Activated CD4-positive, CD25-positive, alpha-beta regulatory T cell (primary cell): ENCODE measurements at regions not wholly inside any gene's neighbourhood (a gene's known extent, or its start where the extent isn't known, plus 50 kb on each side); places are given as distances from the start of the nearest gene placed in this dataset.

Source experiments
- DNase-seq, 4 experiments: peaks; one replicate each; lab custom pipeline; 2025; lab: John Stamatoyannopoulos, UW

DNA sequence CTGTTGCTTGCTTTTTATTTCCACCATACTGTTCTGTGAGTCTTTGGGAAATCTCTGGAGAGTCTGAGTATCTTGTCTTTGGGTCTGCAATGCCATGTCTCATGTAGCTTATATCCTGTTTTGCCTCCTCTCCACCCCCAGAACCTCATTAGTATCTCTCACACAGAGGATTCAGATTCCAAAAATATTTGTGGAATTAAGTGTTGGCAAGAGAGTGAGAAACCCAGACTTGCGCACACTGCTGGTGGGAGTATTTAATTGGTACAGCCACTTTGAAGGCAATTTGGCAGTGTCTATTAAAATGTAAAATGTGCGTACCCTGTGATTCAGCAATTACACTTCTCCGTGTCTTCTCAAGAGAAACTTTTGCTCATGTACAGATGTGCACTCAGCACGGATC lies 68.6 kb downstream of the ZNF621 start:
- no peak for DNase-seq

DNA sequence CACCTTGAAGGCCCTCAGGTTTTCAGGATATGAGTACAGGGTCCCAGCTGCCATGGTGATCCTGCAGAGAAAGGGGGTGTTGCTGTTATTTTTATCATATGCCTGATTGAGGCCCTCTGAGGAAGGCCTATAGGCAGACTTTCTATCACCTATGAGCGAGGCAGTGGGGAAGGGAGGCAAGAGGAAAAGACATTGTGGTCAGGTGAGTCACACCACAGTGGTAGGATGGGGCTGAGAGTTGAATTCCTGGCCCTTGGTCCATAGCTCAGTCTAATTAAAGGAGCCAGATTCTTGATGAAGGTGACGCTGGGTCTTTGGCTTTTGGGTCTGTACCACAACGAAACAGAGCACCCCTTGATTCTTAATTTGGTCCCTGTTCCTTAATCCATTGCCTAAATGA lies 72.7 kb downstream of the ZNF621 start:
- DNase-seq, result no peak

- no peak for DNase-seq
Measured at GRCh38 chr3:40598338-40598737, 73.6 kb downstream of the ZNF621 start.

DNA sequence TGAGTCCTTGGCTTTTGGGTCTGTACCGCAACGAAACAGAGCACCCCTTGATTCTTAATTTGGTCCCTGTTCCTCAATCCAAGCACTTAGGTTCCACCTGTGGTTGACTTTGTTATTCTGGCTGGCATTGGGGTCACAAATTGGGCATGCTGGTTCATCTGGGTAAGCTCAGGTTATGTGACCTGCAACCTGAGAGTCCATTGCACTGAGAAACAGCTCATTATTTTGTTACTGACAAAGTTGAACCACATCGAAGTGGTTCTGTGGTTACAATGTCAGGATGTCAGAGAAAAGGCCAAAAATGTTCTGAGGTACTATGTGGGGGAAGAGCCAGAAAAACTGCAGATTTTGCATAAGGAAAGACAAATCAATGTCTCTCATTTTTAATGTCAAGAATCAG lies 74.2 kb downstream of the ZNF621 start:
- no peak for DNase-seq

- DNase-seq, result no peak
Measured at GRCh38 chr3:40602778-40603385, 78.1 kb downstream of the ZNF621 start.

DNA sequence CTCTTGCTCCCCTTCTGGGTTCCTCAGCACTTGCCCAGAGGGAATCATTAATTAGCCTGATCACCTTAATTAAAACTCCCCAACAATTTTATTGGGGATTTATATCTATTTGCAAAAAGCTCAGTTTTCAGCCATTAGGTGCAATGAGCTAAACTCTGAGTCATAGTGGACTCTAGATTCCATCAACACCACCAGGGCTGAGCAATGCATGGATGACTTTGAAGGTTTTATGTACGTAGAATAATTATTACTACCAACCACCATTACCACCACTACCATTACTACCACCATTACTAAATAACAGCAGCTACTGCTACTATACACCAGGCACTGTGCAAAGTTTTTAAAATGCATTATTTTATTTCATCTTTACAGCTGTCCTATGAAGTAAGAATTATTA lies 81.2 kb downstream of the ZNF621 start:
- no peak for DNase-seq

- no peak for DNase-seq
Measured at GRCh38 chr3:40608091-40608490, 83.3 kb downstream of the ZNF621 start.

DNA sequence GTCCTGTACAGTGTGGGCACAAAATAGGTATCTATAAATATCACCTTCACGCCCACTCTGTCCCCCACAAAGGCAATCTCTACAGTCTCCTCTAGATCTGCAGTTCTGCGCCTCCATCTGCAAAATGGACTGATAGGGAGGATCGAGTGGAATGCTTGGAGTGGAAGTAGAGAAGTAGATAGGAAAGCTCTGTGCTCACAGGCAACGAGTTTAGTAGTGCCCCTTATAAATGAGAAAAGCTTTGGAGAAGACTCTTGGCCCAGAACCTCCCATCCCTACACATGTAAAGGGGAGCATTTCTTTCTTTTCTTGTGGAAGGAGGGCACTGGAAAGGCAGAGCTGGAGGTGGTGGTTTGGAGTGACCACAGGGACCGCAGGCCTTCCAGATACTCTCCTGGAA lies 88.5 kb downstream of the ZNF621 start:
- DNase-seq, result no peak

DNA sequence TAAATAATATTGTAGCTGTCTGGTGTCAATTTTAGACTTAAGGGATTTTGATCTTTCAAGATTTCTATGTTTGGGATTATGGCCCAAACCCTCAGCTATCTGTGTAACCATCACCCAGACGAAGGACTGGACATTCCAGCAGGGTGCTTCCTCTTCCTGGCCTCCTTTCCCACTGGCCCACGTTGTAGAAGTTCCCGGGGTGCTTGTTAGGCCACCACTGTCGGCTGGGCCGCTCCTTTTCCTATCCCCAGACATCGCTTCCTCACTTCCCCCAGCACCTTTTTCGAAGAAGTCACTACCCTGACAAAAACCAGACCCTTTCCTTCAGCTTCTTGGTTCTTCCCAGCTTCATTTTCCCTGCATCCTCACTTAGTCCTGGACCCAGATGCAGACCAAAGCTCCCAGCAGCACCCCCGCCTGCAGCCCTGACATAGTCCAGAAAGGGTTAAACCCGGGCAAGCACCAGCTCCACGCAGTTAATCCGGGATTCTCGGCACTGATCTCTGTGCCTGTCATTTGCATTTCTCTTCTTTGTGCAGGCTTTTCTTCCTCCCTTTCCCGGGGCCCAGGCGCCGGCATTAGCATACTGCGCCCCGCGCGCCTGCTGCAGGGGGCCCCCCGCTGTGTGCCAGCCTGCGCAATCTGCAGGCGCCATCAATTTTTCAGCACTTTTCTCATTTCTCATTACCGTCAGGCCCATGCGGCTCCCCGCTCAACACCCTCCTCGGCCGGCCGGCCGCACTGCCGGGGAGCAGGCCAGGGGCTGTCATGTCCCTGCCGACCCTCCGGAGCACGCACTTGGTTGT lies 90.6 kb downstream of the ZNF621 start:
- no peak for DNase-seq

DNA sequence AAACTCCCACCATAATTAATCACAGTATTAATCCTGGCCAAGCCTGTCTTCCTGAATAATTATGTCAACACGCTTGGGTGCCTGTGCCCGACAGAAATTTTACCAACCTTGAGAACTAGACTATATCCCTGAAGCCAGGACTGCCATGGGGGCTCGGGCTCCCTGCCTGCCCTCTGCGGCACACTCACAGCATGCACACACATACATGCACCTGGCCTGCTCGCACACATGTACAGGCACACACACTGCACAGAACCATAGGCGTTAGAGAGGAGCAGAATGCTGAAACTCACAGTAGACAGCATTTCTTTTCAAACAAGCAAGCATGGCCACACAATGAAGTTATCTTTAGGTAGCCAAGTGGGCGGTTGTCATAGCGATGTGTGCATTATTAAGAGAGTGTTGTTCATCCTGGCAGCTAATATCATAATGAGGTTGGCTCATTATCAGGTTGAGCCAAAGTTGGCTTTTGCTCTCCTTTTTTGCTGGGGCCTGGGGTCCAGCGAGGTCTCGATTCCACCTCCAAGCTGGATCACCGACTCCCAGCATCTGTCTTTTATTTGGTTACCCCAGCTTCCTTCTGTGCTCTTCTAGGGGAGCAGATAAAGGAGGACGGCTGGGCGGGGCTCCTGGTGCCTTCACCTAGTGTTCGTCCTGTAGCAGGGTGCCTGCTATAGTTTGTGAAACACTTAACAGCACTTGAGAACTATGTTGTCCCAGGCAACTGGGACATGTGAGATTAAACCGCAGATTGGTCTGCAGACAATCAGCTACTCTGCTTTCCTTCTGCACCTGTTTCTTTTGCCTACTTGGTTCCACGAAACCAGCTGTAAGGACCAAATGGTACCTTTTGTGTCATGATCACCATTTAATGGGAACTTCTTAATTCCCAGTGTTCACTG lies 91.4 kb downstream of the ZNF621 start:
- DNase-seq, result no peak

DNA sequence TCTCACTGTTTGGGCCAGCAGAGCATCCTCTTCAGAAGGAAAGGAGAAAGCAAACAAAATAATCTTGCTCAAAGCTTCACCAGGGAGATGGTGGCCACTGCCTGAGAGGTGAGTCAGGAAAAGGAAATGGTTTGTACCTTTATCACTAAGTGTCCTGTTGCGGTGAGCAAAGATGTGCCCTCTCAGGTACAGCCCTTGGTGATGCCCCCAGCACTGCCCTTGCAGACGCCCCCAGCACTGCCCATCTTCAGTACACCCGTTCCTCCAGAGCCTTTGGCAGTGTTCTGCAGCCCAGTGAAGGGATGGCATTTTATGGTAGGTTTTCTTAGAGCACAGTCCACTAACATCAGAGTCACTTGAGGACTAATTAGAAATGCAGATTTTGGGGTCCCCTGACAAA lies 92.3 kb downstream of the ZNF621 start:
- no peak for DNase-seq

DNA sequence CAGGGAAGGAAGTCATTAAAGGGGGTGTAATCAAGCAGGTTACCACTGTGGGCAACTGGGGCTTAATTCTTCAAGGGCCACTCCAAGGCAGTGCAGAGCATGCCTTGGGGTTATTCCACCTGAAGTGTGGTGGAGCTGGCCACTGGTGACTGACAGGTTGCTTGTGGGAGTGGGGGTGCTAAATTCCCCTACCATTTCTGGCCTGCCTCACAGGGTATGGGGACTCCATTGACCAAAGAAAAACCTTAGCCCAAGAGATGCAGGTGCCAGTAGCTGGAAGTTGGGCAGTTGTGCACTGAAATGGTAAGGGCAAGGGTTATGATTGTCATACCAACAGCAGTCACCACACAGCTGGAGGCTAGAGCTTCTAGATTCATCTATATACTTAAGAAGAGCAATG lies 93.4 kb downstream of the ZNF621 start:
- no peak for DNase-seq

GRCh38 chr3:40620151-40620550 lies 95.4 kb downstream of the ZNF621 start:
- DNase-seq, result no peak

DNA sequence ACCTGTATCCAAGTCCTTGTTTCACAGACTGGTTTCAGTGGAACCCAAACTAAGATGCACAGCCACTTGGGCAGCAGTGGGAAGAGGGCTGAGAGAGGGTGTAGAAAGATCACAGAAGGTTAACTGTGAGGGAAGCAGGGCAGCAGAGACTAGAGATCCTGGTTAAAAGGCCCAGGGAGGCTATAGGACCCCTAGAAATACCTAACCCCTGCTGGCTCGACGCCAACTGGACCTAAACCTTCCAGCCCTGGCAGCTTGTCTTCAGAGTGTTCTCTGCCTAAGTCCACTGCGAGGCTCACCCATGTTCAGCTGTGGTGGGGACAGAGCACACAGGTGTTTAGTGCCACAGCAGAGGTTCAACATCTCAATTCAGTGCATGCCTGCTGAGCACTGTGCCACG lies 96.5 kb downstream of the ZNF621 start:
- no peak for DNase-seq

- no peak for DNase-seq
Measured at GRCh38 chr3:40623567-40623966, 98.8 kb downstream of the ZNF621 start.

GRCh38 chr3:40624189-40624769 lies 99.5 kb downstream of the ZNF621 start:
- no peak for DNase-seq

DNA sequence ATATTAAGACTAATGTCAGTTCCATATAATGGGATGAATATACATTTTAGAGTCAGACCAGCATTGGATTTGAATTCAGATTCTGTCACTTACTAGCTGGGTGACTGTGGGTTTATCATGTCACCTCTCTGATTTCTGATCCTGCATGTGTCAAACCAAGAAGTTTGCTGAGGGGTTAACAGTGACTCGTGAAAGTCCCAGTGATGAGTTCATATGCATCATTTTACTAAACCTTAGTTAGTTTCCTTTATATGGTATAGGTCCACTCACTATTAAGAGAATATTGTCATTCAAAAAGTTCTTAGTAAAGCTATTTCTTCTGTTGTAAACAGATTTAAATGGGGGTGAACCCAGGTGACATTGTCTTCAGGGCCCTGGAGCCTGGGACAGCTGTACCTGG lies 102.3 kb downstream of the ZNF621 start:
- DNase-seq, result no peak

DNA sequence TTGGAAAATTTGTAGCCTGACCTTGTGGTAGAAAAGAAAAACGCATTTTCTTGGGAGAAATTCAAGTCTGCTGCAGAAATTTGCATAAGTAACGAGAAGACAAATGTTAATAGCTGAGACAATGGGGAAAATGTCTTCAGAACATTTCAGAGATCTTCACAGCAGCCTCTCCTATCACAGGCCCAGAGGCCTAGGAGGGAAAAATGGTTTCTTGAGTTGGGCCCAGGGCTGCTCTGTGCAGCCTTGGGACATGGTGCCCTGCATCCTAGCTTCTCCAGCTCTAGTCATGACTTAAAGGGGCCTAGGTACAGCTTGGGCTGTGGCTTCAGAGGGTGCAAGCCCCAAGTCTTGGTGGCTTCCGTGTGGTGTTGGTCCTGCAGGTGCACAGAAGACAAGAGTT lies 104.2 kb downstream of the ZNF621 start:
- no peak for DNase-seq

DNA sequence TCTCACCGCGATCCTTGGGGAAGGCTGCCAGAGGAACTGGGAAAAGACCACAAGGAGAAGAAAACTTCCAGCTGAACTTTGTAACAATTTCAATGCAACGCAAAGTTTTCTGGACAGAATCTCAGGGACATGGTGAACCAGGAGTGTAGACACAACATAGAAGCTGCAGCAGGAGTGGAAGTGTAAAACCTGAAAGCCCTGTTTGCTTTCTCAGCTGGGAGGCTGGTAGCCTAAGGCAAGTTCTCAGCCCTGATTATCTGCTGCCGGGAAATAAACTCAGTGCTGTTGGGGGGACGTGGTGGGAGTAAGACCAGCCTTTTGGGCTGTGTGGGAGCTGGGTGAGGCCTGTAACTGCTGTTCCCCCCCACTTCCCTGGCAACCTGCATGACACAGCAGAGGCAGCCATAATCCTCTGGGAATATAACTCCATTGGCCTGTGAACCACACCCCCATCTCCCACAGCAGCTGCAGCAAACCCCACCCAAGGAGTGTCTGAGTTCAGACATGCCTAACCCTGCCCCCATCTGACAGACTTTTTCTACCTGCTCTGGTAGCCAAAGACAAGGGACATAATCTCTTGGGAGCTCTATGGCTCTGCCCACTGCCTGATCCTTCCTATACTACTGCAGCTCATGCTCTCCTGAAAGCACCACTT lies 106.7 kb downstream of the ZNF621 start:
- DNase-seq, result no peak

DNA sequence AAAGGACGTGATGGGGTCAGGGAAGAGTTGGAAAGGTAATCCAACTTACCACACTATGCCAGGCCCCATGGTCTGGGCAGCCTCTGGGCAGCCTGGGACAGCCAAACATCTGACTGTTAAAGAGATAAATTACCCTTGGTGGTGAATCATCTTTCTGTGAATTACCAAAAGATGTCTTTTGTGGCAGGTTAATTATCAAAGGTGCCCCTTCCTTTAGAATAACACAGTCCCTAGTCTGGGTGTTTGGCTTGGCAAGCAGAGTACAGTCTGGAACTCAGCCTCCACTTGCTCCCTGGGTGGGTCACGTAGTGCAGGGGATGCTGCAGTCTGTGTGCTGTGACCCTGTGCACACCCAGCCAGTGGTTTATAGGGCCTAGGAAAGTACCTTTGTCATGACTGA lies 113.1 kb downstream of the ZNF621 start:
- no peak for DNase-seq

GRCh38 chr3:40639006-40639405 lies 114.2 kb downstream of the ZNF621 start:
- DNase-seq, result no peak

- DNase-seq, result no peak
Measured at GRCh38 chr3:40642812-40643211, 118.1 kb downstream of the ZNF621 start.
